Right lobe of liver (tissue), 4 donors: ENCODE measurements at regions not wholly inside any gene's neighbourhood (a gene's known extent, or its start where the extent isn't known, plus 50 kb on each side); places are given as distances from the start of the nearest gene placed in this dataset.
"Not testable (repeated sequence)": the region's sequence is repeated elsewhere in the genome, so short reads cannot be mapped to it uniquely, and the experiment has no call there.

Source experiments
- CTCF ChIP-seq, 4 donors: fragments of 200-600 bp in 3 of 4; fragments of 450-650 bp in 1 of 4; IDR thresholded peaks; one replicate each; pipeline versions ENCODE4 v1.5.1 to v1.8.0; 2016 to 2022; ENCODE audit warnings: antibody characterized with exemption in 4 of 4, mild to moderate bottlenecking in 2 of 4
- POLR2A ChIP-seq: fragments of 450-650 bp; IDR thresholded peaks from one replicate; pipeline ENCODE4 v1.6.1; 2017; ENCODE audit warnings: antibody characterized with exemption, mild to moderate bottlenecking
- donor health status: DM: no; HTN: no; CAD: no.
- donor health status: DM: no; HTN: no; CAD: no.
- donor health status: DM: no; HTN: yes; CAD: no.

- not testable (repeated sequence) for TF ChIP-seq CTCF (IDR thresholded peaks at IDR 0.05); POLR2A
Measured at GRCh38 chr16:21545664-21546326, 53.6 kb upstream of the METTL9 start.
